Fibroblast of skin of scalp (primary cell): ENCODE measurements at regions not wholly inside any gene's neighbourhood (a gene's known extent, or its start where the extent isn't known, plus 50 kb on each side); places are given as distances from the start of the nearest gene placed in this dataset.

Experiments
- DNase-seq: peaks from one replicate; pipeline ENCODE4 v3.0.0-alpha.2; 2013

DNA sequence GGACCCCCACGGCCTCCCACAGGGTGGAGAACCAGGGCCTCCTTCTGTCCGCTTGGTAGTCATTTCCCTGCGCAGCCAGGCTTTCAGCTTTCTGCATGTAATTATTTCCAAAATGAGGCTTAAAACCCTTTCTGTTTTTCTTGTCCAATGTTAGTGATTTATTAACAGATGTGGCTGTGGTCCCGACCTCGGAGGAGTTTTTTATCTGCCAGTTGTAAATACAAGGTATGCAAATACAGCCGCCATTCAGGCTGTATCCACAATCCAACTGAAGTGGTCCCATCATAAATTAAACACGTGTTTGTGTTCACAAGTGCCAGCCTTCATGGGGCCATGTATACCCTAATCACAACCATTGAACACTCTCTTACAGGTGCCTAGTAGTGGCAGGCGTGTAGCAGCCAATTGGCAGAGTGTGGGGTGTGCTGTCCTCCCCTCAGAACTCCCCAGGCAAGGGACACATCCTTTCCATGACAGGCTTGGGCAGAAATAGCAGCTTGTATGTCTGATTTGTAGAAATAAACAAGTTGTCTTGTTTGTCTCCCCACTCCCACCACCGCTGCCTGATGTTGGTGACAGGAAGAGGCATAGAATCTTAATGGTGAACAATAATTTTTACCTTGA is 251.3 kb upstream of the MKI67 start:
- no peak for DNase-seq

DNA sequence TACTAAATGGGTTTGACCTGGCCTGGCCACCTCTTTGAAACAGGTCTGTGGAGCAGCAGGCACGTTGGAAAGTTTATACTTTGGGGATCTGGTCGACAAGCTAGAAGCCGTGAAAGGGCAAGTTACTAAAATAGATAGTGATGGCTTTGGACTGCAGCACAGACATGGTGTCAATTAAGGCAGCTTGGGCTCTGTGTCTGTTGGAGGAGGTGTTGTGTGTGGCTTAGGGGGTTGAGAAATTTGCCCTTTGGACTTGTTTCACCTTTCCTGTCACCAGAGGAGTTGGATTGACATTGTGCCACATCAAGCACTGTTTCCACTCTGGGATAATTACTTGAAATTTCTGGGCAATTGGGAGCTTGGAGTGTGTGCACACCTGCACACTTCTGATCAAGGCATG is 251.8 kb upstream of the MKI67 start:
- no peak for DNase-seq

- DNase-seq, result no peak
These were observed 254.7 kb upstream of the MKI67 start for GRCh38 chr10:128380946-128381345.

DNA sequence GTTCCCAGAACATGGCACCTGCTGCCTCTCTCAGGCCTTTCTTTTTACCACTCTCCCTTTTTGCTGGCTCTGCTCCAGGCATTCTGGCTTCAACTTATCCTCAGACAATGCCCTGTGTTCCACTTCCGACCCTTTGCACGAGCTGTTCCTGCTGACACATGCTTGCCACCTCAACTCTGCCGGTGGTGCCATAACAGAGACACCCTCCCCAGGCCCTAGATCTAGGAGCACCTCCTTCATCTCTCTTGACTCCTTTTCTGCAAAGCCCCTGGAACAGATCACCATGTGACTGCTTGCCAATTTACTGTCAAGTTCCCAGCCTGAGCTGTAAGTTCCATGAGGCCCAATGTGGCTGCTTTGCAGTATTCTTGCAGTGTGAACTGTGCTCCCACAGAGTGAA is 256.0 kb upstream of the MKI67 start:
- DNase-seq, result no peak

GRCh38 chr10:128384831-128385230 is 258.6 kb upstream of the MKI67 start:
- no peak for DNase-seq

DNA sequence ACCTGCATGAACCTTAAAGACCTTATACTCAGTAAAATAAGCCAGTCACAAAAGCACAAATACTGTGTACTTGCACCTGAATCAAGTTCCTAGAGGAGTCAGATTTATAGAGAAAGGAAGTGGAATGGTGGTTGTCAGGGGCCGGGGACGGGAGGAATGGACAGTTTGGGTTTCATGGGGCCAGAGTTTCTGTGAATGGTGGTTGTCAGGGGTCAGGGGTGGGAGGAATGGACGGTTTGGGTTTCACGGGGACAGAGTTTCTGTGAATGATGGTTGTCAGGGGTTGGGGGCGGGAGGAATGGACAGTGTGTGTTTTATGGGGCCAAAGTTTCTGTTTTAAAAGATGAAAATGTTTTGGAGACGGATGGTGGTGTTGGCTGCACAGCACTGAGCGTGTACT is 260.0 kb upstream of the MKI67 start:
- no peak for DNase-seq

DNA sequence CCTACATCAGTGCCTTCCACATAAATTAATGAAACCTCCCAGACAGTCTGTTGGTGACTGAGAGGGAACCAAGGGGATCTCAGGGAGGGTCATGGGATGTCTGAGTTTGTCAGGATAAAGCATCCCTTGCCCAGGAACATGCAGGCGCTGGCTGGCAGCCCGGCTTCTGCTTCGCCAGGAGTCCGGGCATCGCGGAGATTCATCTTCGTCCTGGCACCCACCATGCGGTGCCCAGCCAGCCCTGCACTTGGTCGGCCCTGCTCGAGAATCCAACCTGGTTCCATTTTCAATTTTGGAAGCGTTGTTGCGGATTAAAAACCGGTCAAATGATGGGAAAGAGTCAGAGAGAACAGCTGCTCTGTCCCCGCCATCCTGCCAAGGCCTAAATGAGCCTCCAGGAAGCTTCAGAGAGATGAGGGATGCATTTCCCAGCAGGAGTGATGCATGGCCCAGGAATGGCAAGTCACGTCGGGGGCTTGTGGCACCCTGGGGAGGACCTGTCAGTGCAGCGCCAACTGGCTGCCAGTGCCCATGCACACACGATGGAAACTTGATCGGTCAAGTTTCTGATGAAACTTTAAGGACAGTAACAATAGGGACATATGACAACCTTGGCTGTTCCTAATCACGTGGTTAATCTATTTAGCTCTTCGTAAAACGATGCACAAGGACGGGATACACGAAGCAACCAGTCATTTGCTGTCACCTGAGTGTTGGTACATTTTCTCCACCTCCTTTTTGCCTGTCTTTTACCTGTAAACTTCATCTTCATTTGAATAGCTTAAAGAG is 260.8 kb upstream of the MKI67 start:
- DNase-seq, result no peak

GRCh38 chr10:128390596-128390995 is 264.4 kb upstream of the MKI67 start:
- no peak for DNase-seq

GRCh38 chr10:128393546-128393945 is 267.3 kb upstream of the MKI67 start:
- DNase-seq, result no peak

GRCh38 chr10:128398118-128398517 is 271.9 kb upstream of the MKI67 start:
- DNase-seq, result no peak

DNA sequence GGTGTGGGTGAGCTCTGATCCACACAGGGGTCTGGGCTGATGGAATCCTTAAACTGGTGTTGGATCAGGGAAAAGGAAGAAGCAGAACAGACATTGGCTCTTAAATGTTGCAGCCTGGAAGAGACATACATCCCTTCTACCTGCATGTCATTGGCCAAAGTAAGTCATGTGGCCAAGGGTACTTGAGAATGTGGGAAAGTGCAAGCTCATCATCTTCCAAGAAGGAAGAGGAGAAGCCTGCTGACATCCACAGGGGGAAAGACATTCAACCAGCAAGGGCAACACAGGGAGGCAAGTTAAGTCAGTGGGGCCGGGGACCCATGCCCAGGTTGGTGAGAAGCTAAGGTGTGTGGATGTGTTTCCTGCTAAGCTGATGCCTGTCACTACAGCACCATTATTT is 272.8 kb upstream of the MKI67 start:
- DNase-seq, result no peak

- DNase-seq, result no peak
These were observed 274.3 kb upstream of the MKI67 start for GRCh38 chr10:128400564-128400963.

- DNase-seq, result no peak
These were observed 279.2 kb upstream of the MKI67 start for GRCh38 chr10:128405450-128405849.

DNA sequence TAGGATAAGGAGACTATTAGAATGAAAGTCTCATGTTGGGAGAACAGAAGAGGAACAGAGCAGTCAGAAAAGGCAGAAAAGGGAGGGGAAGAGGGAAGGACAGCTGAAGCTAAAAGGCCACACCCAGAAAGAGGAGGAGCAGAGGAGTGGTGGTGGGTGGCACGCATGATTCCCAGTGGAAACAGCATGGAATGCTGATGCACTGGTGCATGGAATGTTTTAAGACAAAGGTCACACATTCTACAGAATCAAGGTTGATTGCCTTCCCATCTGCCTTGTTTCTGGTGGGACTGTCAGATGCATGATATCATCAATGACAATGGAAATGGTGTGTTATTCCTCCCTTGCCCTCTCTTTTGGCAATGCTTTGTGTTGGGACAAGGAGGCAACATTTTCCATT is 285.4 kb upstream of the MKI67 start:
- no peak for DNase-seq

DNA sequence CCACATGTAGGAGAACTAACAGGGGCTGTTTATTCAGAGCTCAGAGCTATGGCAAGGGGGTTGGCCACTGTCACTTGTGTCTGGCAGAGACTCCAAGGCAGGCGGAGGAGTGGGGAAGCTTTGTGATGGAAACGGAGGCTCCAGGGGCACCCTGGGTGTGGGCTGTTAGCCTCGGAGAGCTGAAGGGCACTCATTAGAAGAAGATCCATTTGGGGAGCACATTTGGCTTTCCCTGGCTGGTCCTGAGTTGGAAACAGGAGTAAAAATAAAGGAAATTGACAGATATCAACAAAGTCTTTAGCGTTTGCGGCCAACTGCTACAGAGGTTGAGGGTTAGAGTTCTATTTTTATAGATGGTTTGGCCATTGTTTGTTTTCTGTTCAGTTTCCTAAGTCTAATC is 288.3 kb upstream of the MKI67 start:
- no peak for DNase-seq

DNA sequence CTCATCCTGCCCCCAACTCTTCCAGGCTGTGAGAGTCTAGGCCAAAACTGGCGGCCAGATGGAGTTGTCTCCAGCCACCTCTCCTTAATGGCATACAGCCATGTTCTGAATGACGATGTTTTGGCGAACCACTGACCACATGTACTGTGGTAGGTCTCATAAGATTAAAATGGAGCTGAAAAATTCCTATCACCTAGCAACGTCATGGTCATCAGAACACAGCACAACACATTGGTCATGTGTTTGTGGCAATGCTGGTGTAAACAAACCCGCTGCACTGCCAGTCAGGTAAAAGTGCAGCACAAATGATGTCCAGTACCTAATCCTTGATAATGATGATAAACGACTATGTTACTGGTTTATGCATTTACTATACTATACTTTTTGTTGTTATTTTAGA is 290.0 kb upstream of the MKI67 start:
- DNase-seq, result no peak

DNA sequence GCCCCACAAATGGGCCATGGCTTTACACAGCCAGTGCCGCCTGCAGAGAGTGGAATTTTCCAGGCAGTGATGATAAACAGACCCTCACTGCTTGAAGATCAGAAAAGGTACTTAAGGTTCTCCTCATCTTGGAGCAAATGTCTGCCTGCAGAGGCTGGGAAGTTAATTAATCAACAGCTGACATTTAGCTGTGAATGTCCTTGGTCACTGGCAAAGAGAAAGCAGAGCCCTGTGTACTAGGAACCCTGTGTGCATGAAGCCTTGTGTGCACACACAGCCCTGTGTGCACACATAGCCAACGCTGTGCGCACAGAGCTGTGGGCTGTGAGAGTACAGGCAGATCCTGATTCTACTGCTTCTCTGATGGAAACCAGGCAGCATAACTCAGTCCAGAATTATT is 291.6 kb upstream of the MKI67 start:
- DNase-seq, result no peak

- DNase-seq, result no peak
These were observed 292.6 kb upstream of the MKI67 start for GRCh38 chr10:128418819-128419218.

DNA sequence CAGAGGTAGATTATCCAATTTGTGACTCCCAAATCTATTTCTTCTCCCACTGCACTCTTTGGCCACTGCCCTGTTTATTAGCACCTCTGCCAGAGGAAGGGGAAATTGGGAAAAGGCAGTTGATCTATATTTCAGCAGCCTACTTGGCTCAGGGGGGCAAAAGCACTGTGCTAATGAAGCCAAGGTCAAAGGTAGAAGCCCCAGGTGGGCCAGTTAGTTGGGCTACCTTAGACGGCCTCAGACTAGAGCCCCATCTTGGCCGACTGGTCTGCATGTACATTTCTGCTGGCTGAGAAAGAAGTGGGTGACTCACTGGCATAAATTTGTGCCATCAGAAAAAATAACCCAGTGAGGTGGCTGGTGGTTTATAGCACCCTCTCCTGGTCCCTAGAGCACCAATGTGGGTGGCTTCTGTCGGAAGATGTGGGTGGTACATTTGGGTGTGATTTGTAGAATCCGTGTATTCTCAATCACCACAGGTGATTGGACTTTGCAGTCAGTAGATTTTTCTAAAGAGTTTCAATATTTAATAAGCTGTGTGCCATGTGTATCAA is 293.3 kb upstream of the MKI67 start:
- DNase-seq, result no peak

DNA sequence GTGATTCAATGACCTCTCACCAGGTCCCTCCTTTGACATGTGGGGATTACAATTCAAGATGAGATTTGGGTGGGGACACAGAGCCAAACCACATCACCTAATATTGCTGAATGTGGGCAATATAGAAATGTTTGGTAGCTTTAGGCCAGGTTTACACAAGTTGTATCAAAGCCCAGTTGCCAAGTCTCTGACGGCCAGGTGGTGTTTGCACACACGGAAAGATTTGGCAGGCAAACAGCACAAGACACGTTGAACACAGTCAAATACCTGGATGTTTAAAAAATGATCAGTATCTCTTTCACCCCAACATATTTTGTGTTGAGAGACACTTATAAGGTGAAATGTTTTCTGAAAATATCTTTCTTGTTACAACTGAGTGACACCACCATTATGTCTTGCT is 294.4 kb upstream of the MKI67 start:
- no peak for DNase-seq

DNA sequence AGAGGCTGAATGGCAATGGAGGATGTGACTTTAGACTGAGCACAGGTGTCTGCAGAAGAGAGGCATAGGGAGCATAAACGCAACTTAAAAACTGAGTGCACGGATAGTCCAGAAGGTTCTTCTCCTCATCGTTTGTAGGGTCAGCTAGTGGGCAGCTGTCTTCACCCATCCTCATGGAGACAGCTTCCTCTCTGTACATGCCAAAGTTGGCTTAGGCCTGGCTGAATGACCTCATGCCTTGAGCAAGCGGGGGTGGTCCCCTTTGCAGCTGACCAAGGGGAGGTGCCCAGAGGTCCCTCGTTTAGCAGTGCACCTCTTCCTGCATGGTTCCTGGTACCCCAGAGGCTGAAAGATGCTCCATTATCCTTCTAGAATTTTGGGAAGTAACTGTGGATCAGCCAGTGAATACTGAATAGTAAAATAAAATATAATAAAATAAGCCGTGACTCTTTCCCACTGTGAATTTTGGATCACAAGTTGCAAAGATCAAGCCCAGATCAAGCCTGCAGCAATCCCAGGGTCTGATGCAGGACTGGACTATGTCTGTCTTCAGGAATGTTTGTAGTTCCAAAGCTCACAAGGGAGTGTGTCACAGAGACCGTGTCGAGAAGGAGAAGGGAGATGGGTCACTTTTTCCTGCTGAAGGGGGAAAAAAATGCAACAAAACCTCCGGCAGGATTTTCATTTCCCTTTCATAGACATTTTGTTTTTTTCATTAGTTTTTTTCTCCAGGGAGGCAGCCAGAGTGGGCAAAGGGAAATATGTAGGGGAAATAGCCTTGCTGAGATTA is 295.3 kb upstream of the MKI67 start:
- DNase-seq, result no peak

DNA sequence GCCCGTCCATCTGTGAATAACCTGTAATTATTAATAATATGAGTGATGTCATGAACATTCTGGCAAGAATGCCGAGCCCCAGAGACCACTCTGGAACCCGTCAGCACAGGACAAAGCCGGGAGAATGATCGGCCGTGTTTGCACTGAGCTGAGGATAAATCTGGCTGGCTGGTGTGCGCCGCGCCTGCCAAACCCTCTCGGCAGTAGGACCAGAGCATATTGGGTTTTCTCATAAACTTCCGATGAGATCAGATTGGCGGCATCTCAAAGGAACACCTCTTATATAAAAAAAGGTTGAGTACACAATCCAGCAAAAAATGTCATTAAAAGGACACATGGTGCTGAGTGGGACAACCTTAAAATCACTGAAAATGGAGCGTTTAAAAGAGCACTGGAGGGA is 296.0 kb upstream of the MKI67 start:
- DNase-seq, result no peak

- no peak for DNase-seq
These were observed 296.8 kb upstream of the MKI67 start for GRCh38 chr10:128422999-128423398.

GRCh38 chr10:128429321-128429720 is 303.1 kb upstream of the MKI67 start:
- DNase-seq, result no peak
